CD4-positive, CD25-positive, alpha-beta regulatory T cell (primary cell): ENCODE measurements at regions not wholly inside any gene's neighbourhood (a gene's known extent, or its start where the extent isn't known, plus 50 kb on each side); places are given as distances from the start of the nearest gene placed in this dataset.
A peak's percentile ranks its signal among the peaks of the same experiment; 100 is the strongest.
"Not testable (repeated sequence)": the region's sequence is repeated elsewhere in the genome, so short reads cannot be mapped to it uniquely, and the experiment has no call there.

Experiments used
- ATAC-seq, 2 donors: fragments of 150-1000 bp; cut with Tn5 transposase; one replicate each; pipeline ENCODE4 v1.10.0; 2021; ENCODE audit warnings: low read depth in 2 of 2, moderate number of reproducible peaks in 2 of 2, moderate library complexity in 1 of 2
- DNase-seq, 3 donors: peaks; one replicate each; pipeline versions ENCODE4 v3.0.0 to v3.0.0-alpha.2; 2012 to 2022; ENCODE audit warnings: mixed read lengths in 1 of 3
- H3K27ac ChIP-seq: one replicate; pipeline ENCODE4 v1.7.0; 2013; ENCODE audit warnings: mild to moderate bottlenecking, low read length; ENCODE audit not compliant: insufficient read depth, poor library complexity, severe bottlenecking
- H3K27me3 ChIP-seq: one replicate; pipeline ENCODE4 v1.7.0; 2013; ENCODE audit warnings: low read length; ENCODE audit not compliant: control insufficient read depth, insufficient read depth
- H3K36me3 ChIP-seq: one replicate; pipeline ENCODE4 v1.7.0; 2013; ENCODE audit warnings: mild to moderate bottlenecking, low read length, moderate library complexity; ENCODE audit not compliant: control insufficient read depth, insufficient read depth
- H3K4me1 ChIP-seq: 2 replicates; pipeline ENCODE4 v1.7.0; 2013; ENCODE audit warnings: mild to moderate bottlenecking, low read length; ENCODE audit not compliant: insufficient read depth, control insufficient read depth, poor library complexity, severe bottlenecking
- H3K4me3 ChIP-seq: one replicate; pipeline ENCODE4 v1.7.0; 2013; ENCODE audit warnings: low read depth, mild to moderate bottlenecking, low read length, moderate library complexity
- H3K9me3 ChIP-seq, 2 experiments: 1 replicate in 1 of 2; 2 replicates in 1 of 2; pipeline ENCODE4 v1.7.0; 2013; ENCODE audit warnings: low read length in 2 of 2, mild to moderate bottlenecking in 1 of 2, moderate library complexity in 1 of 2; ENCODE audit not compliant: control insufficient read depth in 2 of 2
- H3K27ac Mint-ChIP-seq, 3 donors: one replicate each; pipeline ENCODE4 v1.8.0; 2020 to 2022; ENCODE audit warnings: mild to moderate bottlenecking in 3 of 3, mixed read lengths in 3 of 3, moderate library complexity in 2 of 3
- H3K27me3 Mint-ChIP-seq: one replicate; pipeline ENCODE4 v1.8.0; 2022; ENCODE audit warnings: mild to moderate bottlenecking, mixed read lengths
- H3K36me3 Mint-ChIP-seq: one replicate; pipeline ENCODE4 v1.8.0; 2020; ENCODE audit warnings: mixed read lengths
- H3K4me1 Mint-ChIP-seq, 4 donors: one replicate each; pipeline ENCODE4 v1.8.0; 2020 to 2022; ENCODE audit warnings: mixed read lengths in 4 of 4, mild to moderate bottlenecking in 1 of 4
- H3K4me3 Mint-ChIP-seq, 4 donors: one replicate each; pipeline ENCODE4 v1.8.0; 2020 to 2022; ENCODE audit warnings: mild to moderate bottlenecking in 4 of 4, mixed read lengths in 4 of 4, moderate library complexity in 3 of 4
- H3K9me3 Mint-ChIP-seq, 7 donors: one replicate each; pipeline ENCODE4 v1.8.0; 2020 to 2022; ENCODE audit warnings: mixed read lengths in 7 of 7, mild to moderate bottlenecking in 3 of 7, moderate library complexity in 2 of 7

DNA sequence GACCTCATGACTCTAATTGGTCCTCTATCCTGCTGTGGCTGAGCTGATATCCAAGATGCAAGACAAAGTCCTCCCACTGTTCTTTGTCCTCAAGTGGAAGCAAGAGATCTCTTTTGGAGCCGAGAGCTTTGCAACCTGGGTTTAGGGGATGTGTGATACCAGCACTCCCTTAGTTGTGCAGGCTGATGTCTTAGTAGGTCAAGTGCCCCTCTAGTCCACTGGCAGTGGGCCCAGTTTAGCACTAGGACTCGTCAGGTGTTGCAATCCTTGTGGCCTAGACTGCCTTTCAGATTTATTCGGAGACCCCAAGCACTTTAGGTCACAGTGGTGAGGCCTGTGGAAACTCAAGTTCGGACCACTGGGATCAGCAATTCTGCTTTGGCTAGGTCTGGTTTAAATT lies 64.0 kb downstream of the GPRASP3 start:
- ATAC-seq = no peak

GRCh38 chrX:102787283-102787682 lies 66.7 kb downstream of the GPRASP3 start:
- peaks cover 0 to 9% (median 0%) of the 10 kb centered on the region in 7 donors for H3K9me3 Mint-ChIP-seq
- no peaks in the 10 kb centered on the region for H3K9me3 ChIP-seq
- H3K27ac Mint-ChIP-seq = no peak overlapping the region
- no peaks in the 10 kb centered on the region for H3K27me3 Mint-ChIP-seq
- no peaks in the 10 kb centered on the region for H3K4me1 Mint-ChIP-seq
- H3K36me3 Mint-ChIP-seq = peaks cover 14% of the 10 kb centered on the region
- H3K36me3 ChIP-seq = no peaks in the 10 kb centered on the region
- no peaks in the 10 kb centered on the region for H3K4me1 ChIP-seq
- ATAC-seq = no peak
- no peak overlapping the region for H3K4me3 ChIP-seq
- H3K27me3 ChIP-seq = no peaks in the 10 kb centered on the region
- H3K4me3 Mint-ChIP-seq = no peak overlapping the region
- no peak for DNase-seq
- no peak overlapping the region for H3K27ac ChIP-seq

More for the DNA sequence above, 64.0 kb downstream of the GPRASP3 start:
- Mint-ChIP-seq H3K9me3 (peaks cover 0 to 2% (median 0%) of the 10 kb centered on the region in 7 donors), H3K27me3 (no peaks in the 10 kb centered on the region), H3K36me3 (peaks cover 14% of the 10 kb centered on the region), H3K27ac (no peak overlapping the region), H3K4me1 (no peaks in the 10 kb centered on the region), H3K4me3 (no peak overlapping the region)
- Histone ChIP-seq H3K27me3 (no peaks in the 10 kb centered on the region), H3K27ac (no peak overlapping the region), H3K9me3 (no peaks in the 10 kb centered on the region), H3K36me3 (no peaks in the 10 kb centered on the region), H3K4me1 (no peaks in the 10 kb centered on the region), H3K4me3 (no peak overlapping the region)
- no peak for DNase-seq

DNA sequence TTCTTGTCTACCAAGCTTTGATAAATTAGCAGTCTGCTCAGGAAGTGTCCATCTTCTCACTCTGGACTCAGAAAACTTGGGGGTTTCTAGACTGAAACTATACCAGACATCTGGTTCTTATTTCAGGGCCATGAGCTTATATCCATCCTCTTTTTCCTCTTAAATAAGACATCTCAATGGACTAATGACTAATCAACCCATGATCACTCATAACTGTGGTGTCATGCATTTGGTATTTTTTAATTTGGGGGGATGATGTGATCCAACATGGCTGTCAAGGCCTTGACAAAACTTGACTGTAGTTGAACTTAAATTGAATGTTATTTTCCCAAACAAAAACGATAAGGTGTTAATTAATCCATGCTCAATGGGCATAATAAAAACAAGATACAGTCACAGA lies 87.8 kb downstream of the GPRASP3 start:
- Mint-ChIP-seq H3K27me3 (no peaks in the 10 kb centered on the region), H3K36me3 (no peaks in the 10 kb centered on the region), H3K4me1 (no peaks in the 10 kb centered on the region), H3K27ac (no peak overlapping the region), H3K9me3 (peaks cover 0 to 2% (median 0%) of the 10 kb centered on the region in 7 donors), H3K4me3 (no peak overlapping the region)
- DNase-seq = no peak
- H3K27ac ChIP-seq = no peak overlapping the region
- no peaks in the 10 kb centered on the region for H3K4me1 ChIP-seq
- no peaks in the 10 kb centered on the region for H3K9me3 ChIP-seq
- H3K4me3 ChIP-seq = no peak overlapping the region
- H3K36me3 ChIP-seq = no peaks in the 10 kb centered on the region
- H3K27me3 ChIP-seq = no peaks in the 10 kb centered on the region
- no peak for ATAC-seq

DNA sequence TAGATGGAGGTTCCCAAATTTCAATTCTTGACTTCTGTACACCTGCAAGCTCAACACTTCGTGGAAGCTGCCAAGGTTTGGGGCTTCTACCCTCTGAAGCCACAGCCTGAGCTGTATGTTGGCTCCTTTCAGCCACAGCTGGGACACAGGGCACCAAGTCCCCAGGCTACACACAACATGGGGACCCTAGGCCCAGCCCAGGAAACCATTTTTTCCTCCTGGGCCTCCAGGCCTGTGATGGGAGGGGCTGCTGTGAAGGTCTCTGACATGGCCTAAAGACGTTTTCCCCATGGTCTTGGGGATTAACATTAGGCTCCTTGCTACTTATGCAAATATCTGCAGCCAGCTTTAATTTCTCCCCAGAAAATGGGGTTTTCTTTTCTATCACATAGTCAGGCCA lies 97.7 kb downstream of the GPRASP3 start:
- H3K4me3 Mint-ChIP-seq, H3K4me1 ChIP-seq, H3K36me3 ChIP-seq, H3K9me3 Mint-ChIP-seq, DNase-seq, H3K9me3 ChIP-seq, ATAC-seq, H3K27ac ChIP-seq, H3K27me3 Mint-ChIP-seq, H3K27me3 ChIP-seq, H3K4me1 Mint-ChIP-seq, H3K4me3 ChIP-seq, H3K27ac Mint-ChIP-seq: not testable (repeated sequence)
- H3K36me3 Mint-ChIP-seq = peaks cover 26% of the 10 kb centered on the region

DNA sequence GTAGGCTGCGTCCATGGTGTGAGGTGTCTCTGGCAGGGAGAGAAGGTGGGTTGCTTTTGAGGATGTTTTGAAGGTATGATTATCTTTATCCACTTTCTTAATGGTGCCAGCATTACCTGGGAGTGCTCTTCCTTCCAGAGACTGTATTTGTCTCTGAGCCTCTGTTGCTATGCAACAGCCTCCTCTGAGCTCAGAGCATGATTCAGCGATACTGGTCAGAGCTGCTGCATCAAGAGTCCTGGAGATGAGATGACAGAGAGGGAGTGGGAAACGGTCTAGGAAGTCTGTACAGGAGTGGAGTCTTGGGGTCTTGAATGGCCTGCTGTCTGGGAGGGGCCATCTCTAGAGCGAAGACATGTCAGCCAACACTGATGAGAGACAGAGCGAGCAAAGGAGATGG lies 104.4 kb upstream of the RAB40AL start:
- Histone ChIP-seq H3K4me1 (no peaks in the 10 kb centered on the region), H3K27me3 (no peaks in the 10 kb centered on the region), H3K4me3 (no peak overlapping the region), H3K36me3 (no peaks in the 10 kb centered on the region), H3K9me3 (no peaks in the 10 kb centered on the region), H3K27ac (no peak overlapping the region)
- Mint-ChIP-seq H3K9me3 (peaks cover 0 to 1% (median 0%) of the 10 kb centered on the region in 7 donors), H3K27me3 (no peaks in the 10 kb centered on the region), H3K4me1 (peaks cover 0 to 4% (median 0%) of the 10 kb centered on the region in 4 donors), H3K4me3 (no peak overlapping the region), H3K27ac (peak overlapping the region in 1 of 3 donors; percentile 55), H3K36me3 (peaks cover 8% of the 10 kb centered on the region)
- DNase-seq (no peak), ATAC-seq (no peak)

GRCh38 chrX:102833136-102833535 lies 103.9 kb upstream of the RAB40AL start:
- H3K36me3 ChIP-seq = no peaks in the 10 kb centered on the region
- H3K36me3 Mint-ChIP-seq = peaks cover 8% of the 10 kb centered on the region
- no peaks in the 10 kb centered on the region for H3K9me3 ChIP-seq
- no peak overlapping the region for H3K4me3 ChIP-seq
- DNase-seq (no peak), ATAC-seq (no peak)
- H3K9me3 Mint-ChIP-seq = peaks cover 0 to 1% (median 0%) of the 10 kb centered on the region in 7 donors
- H3K27ac ChIP-seq = no peak overlapping the region
- H3K27ac Mint-ChIP-seq = no peak overlapping the region
- H3K4me1 ChIP-seq = no peaks in the 10 kb centered on the region
- no peak overlapping the region for H3K4me3 Mint-ChIP-seq
- no peaks in the 10 kb centered on the region for H3K27me3 Mint-ChIP-seq
- H3K27me3 ChIP-seq = no peaks in the 10 kb centered on the region
- peaks cover 0 to 4% (median 0%) of the 10 kb centered on the region in 4 donors for H3K4me1 Mint-ChIP-seq

GRCh38 chrX:102835504-102836146 lies 101.4 kb upstream of the RAB40AL start:
- H3K9me3 Mint-ChIP-seq = no peaks in the 10 kb centered on the region
- H3K36me3 Mint-ChIP-seq = peaks cover 4% of the 10 kb centered on the region
- peaks cover 0 to 4% (median 0%) of the 10 kb centered on the region in 4 donors for H3K4me1 Mint-ChIP-seq
- H3K4me3 Mint-ChIP-seq = no peak overlapping the region
- Histone ChIP-seq H3K27me3 (no peaks in the 10 kb centered on the region), H3K9me3 (no peaks in the 10 kb centered on the region), H3K4me3 (no peak overlapping the region), H3K4me1 (no peaks in the 10 kb centered on the region), H3K27ac (no peak overlapping the region), H3K36me3 (no peaks in the 10 kb centered on the region)
- peak in 2 of 3 donors; percentile 4 to 35 for DNase-seq
- no peak for ATAC-seq
- no peak overlapping the region for H3K27ac Mint-ChIP-seq
- H3K27me3 Mint-ChIP-seq = no peaks in the 10 kb centered on the region

DNA sequence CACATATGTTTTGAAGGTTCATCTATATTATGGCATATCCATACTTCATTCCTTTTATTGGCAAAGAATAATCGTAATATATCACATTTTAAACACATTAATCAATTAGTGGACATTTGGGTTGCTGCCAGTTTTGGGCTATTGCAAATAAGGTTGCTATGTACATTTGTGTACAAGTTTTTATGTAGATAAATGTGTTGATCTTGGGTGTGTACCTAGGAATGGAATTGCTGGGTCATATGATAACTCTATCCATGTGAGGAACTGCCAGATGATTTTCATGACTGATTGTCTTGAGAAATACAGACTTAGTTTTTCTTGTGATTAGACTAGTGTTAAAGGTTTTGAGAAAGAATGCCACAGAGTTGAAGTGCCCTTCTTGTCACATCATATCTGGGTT lies 99.2 kb upstream of the RAB40AL start:
- Mint-ChIP-seq H3K27me3 (no peaks in the 10 kb centered on the region), H3K36me3 (no peaks in the 10 kb centered on the region), H3K4me3 (no peak overlapping the region), H3K4me1 (no peaks in the 10 kb centered on the region), H3K27ac (no peak overlapping the region), H3K9me3 (no peaks in the 10 kb centered on the region)
- DNase-seq = no peak
- H3K27me3 ChIP-seq = no peaks in the 10 kb centered on the region
- H3K36me3 ChIP-seq = no peaks in the 10 kb centered on the region
- no peaks in the 10 kb centered on the region for H3K9me3 ChIP-seq
- no peak overlapping the region for H3K27ac ChIP-seq
- H3K4me1 ChIP-seq = no peaks in the 10 kb centered on the region
- H3K4me3 ChIP-seq = no peak overlapping the region
- ATAC-seq = no peak
